ENCODE measurements at regions not wholly inside any gene's neighbourhood (a gene's known extent, or its start where the extent isn't known, plus 50 kb on each side); places are given as distances from the start of the nearest gene placed in this dataset.

- Histone ChIP-seq H3K4me3 (no peak overlapping the region), H3K4me2 (peak overlapping the region; percentile 67), H3K4me1 (peaks cover 43% of the 10 kb centered on the region), H3K9me3 (no peaks in the 10 kb centered on the region), H3K27ac (peak overlapping the region; percentile 66 to 72)
- ATAC-seq (no peak), DNase-seq (ENCODE audit: low read depth in 1 of 2, low spot score in 1 of 2) (no peak), FAIRE-seq (peak; percentile 7)
- POLR2A ChIA-PET, result no interaction called here
- WGBS (ENCODE audit: missing lambda C conversion rate), result 77% methylated on average over 6 of the region's 6 CpGs
- CTCF ChIA-PET, result no interaction called here
- TF ChIP-seq MAFK (IDR thresholded peaks at IDR 0.05; ENCODE audit: partially characterized antibody) (no peak), EHF (CRISPR knock-in tag; IDR thresholded peaks at IDR 0.05) (no peak), JUNB (IDR thresholded peaks at IDR 0.05) (no peak), HES2 (IDR thresholded peaks at IDR 0.05) (no peak), USF2 (IDR thresholded peaks at IDR 0.05) (no peak), REST (IDR thresholded peaks at IDR 0.05) (no peak), KDM5A (IDR thresholded peaks at IDR 0.05) (no peak), MYC (IDR thresholded peaks at IDR 0.05; ENCODE audit: borderline replicate concordance, low read length) (no peak), CTCF (IDR thresholded peaks at IDR 0.05) (no peak), HDAC2 (IDR thresholded peaks at IDR 0.05) (no peak), TFCP2L1 (CRISPR knock-in tag; IDR thresholded peaks at IDR 0.05) (no peak), EP300 (IDR thresholded peaks at IDR 0.05) (no peak), SMC3 (IDR thresholded peaks at IDR 0.05) (no peak), JUN (IDR thresholded peaks at IDR 0.05) (no peak), CHD4 (IDR thresholded peaks at IDR 0.05; ENCODE audit: borderline replicate concordance) (no peak), BHLHE40 (IDR thresholded peaks at IDR 0.05; ENCODE audit: low read depth, low read length) (no peak), HMGXB4 (CRISPR knock-in tag; IDR thresholded peaks at IDR 0.05; ENCODE audit: borderline replicate concordance) (no peak), PBX3 (IDR thresholded peaks at IDR 0.05) (no peak), RNF2 (IDR thresholded peaks at IDR 0.05; ENCODE audit: borderline replicate concordance, low read depth) (no peak)
These were observed 118.0 kb upstream of the RHOBTB1 start for GRCh38 chr10:61061923-61062504.

Measured in A549 (cell line).